ENCODE measurements at regions not wholly inside any gene's neighbourhood (a gene's known extent, or its start where the extent isn't known, plus 50 kb on each side); places are given as distances from the start of the nearest gene placed in this dataset.

DNA sequence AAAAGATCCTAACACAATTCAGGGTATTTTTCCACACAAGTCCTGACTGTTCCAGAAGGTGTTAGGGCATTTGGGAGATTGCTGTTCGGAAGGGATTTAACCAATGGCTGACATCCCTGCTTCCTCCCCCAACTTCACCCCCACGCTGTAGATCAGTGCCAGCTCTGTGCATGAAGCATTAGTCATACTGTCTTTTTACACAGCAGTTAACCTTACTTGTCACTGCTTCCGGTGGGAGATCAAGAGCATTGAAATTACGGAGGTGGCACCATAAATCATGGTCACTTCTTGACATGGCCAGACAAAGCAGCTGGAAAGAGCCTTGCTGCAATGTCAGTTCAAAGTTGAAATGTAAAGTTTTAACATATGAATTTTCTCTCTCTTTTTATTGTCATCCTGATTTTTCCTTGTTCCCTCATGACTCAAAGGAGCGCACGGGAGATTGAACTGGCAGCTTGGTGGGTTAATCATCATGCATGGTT lies 70.2 kb downstream of the HRH4 start:
- DNase-seq, result no peak

DNA sequence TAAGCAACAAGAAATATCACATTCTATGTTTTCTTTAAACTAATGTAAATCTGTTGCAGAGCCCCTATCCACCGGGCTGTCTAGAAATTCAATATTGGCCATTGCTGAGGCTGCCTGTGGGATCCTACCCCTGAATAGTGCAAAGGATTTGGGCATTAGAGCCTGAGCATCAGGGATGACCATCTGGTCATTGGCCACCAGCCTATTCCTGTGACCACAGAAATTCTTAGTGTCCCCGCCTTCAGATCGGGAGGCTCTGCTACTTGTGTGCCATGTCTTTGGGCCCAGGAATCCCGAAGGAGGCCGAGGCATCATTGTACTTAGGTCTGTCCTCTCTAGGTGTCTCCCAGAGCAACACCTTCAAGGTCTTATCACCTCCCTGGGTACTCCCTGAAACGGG lies 73.8 kb downstream of the HRH4 start:
- no peak for DNase-seq

DNA sequence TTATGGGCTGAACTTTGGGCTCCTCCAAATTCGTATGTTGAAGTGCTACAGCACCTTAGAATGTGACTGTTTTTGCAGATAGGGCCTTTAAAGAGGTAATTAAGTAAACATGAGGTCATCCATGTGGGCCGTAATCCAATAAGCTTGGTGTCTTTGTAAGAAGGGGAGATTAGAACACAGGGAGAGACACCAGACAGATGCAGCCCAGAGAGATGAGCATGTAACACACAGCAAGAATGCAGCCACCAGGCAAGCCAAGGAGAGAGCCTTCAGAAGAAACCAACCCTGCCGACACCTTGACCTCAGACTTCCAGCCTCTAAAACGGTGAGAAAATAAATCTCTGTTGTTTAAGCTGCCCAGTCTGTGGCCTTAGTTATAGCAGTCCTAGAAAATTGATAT lies 74.3 kb downstream of the HRH4 start:
- DNase-seq, result no peak

DNA sequence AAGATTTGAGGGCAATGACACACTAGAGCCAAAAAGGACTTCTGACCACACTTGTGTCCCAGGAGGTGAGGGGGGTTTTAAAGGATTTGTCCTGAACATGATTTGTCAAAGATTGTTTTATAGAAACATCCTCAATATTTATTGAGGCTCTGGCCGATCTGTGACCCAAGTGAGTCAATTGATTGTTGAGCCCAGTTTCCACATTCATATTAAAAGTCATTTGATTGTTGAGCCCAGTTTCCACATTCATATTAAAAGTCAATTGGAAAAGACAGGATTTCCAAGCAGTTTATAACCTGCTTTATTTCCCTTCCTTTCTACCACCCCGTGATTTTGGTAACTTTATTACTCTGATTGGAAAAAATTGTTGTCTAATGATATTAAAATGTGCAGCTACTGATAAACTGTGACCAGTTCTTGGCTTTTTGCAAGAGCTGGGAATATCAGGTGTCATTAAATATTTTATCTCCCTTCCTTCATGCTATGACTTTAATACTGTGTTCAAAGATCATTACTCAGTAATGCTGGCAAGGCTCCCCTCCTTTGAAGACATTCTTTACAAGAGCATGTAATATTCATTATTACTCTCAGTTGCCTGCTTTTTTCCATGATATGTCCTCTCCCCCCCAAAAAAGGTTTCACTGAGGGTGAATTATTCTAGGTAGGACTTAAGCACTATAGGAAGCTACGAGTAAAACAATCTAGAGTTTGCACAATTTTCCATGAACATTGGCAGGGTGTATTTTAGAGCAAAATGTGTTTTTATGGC lies 75.3 kb downstream of the HRH4 start:
- no peak for DNase-seq

DNA sequence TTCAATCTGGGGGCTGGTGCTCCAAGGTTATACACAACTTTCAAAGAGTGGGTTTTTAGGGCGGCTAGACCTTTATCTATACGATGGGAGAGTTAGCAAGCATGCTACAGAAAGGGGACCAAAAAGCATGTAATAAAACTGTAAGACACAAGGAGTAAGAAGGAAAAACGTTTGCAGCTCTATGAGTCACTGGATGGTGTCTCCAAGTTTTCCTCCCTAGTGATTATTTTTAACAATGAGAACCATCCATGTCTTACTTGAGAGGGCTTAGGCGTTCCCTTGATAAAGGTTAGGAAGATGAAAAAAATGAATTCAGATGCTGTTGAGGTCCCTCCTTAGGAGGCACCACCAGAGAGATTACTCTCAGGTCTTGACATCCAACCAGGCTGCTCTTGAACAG lies 75.9 kb downstream of the HRH4 start:
- DNase-seq, result no peak

DNA sequence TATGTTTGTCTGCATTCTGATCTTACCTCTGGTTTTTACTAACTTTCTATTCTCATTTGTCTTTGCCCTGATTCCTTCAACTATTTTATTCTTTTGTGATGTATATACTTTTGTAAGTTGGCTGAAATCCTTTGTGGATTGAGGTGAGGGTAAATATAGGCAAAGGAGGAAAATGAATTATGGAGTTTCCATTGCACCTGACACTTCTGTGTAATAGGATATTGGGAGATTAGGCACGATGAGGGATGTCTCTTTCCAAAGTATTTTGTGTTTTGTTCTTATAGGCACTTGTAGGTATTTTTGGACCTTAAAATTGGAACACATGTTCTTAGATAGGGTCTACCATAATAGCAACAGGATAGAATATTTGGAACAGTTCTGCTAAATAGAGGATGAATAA lies 76.4 kb downstream of the HRH4 start:
- no peak for DNase-seq

DNA sequence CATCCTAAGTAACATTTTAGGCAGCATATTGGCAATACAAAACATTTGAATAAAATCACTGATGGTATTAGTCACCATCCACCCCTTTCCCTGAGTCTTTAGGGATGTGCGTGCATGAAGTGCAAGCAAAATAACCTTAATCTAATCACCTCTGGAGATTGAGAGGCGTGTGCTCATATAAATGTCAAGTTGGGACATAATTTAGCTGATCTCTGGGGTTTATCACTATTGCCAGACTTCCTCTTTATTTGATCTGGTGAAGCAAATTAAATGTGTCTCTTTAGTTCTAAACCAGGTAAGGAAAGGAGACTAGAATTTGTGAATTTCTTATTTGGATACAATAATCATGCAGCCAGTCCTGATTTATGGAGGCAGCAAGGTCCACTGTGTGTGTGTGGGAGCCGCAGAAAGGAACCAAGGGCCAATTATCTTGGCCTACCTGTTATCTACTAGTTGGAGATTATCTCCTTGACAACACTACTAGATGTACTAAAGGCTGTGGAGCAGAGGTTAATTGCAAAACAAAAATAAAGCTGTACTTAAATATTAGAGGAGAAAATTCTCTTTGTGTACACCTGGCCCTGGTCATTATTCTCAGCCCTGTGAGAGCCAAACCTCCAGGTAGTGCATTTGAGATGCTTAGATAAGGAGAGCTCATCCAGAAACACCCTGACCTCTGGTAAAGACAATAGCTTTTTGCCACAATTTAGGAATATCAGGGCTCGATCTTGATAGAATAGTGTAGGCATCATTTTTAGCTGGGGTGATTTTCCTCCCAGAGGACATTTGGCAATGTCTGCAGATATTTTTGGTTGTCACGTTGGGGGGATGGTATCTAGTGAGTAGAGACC lies 78.2 kb downstream of the HRH4 start:
- DNase-seq, result no peak

DNA sequence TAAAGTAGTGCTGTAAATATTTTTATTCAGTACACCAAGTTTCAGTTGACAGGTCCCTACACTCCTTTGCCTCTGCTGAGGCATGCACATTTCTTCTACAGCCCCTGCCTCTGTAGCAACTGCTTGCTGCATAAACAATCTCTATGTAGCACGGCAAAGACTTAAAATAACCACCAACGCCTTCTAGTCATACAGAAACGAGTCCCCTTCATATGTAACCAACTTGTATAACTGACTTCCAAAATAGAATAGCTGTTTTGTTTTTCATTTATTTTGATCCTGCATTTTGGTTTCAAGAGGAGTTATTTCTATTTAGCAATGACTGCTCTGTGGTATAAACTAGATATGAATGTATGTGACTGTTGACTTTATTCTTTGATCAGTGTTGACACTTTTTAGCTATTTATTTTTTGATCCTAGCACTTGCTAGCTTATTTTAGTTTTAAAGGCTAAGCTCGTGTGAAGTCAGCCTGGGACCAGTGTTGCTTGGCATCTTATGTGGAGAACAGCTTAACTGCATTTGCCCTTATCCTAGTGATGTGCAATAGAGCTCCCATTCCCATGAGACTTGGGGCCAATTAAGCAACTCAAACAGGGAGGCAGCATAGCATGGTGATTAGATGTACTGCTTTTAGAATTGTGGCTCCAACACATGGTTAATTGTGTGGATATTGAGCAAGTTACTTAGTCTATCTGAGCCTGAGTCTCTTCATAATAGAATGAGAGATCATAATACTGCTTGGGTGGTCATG lies 79.6 kb downstream of the HRH4 start:
- DNase-seq, result no peak

DNA sequence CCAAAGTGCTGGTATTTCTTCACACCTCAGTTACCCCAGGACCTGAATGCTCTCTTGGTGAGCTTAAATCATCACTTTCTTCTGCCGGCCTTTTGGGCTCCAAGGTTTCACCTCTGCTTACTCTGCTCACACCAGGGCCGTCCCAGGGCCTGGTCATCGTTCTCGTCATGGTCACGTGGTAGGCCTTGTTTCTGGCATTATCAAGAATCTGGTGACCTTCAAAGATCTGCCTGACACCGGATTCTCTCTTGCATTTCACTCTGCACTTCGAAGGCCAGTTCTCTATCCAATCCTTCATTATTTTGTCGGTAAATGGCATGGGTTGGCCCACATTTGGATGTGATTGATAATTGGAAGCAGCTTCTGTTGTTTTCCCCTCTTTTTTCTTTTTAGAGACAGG lies 80.5 kb downstream of the HRH4 start:
- DNase-seq, result no peak

DNA sequence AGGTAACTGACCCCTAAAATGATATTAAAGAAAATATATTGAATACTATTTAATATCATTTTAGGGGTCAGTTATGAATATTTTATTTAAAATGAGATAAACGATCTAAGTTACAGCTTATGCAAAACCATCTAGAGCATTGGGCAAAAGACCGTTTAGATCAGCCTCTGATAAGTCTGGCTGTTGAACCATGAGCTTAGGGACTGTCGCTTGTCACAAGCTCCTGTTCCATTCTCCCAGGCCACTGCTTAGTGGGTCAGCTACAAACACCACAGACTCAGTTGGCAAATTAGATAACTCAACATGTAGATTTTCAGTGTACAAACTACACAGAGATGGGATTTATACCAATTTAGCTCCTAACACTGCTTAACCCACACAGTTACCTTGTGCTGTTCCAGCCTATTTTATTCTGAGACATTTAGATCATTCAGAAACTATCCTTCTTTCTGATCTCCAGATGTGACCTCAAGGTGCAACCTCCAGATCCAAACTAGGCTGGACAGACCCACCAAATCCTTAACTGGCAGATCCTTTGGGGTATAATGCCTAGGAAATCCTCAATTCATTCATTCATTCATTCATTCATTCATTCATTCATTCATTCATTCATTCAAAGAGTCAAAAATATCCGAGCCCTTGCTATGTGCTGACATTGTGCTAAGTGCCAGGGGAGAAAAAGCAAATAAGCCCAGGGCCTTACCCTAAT lies 82.8 kb downstream of the HRH4 start:
- no peak for DNase-seq

DNA sequence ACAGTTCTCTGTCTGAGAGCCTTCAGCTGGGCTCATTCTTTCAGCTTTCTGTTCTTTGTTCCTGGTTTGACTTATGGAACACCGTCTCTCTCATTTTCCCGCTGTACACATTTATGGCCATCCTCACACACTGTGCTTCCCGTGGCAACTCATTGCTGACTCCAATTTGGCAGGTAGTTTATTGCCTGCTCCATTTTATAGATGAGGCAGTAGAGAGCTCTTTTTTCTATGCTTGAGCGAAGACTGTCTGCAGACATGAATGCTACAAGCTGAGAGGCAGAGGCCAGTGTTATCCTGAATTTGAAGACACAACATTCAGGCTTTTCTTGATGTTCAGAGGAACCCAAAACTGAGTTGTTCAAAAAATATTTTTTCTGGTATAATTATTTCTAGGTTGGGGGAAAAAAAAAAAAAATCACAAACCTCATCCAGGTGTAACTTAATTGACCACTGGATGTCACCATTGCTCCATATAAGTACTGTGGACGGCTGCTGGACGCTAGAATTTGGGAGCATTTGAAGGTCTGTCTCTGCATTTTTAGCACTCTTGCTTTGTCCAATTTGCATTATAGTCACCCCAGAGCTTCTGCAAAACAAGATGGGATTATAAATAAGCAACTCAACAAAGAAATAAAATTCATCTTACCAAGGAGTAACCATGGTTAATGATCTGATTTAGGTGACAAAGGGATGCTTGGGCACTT lies 83.5 kb downstream of the HRH4 start:
- DNase-seq, result no peak

DNA sequence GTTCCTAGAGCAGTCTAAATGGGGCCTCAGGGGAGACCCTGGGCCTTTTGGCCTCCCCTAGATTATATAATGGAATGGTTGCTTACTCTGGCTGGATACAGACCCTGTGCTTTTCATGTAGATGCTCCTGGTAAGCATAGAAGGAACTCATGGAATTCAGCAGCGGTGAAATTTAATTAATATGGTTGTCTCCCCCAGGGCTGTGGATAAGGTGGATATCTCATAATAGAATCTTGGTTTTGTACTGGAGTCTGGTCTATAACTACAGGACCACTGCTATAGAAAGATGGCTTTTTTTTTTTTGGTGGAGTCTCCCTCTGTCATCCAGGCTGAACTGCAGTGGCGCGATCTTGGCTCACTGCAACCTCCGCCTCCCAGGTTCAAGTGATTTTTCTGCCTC lies 84.5 kb downstream of the HRH4 start:
- DNase-seq, result no peak

DNA sequence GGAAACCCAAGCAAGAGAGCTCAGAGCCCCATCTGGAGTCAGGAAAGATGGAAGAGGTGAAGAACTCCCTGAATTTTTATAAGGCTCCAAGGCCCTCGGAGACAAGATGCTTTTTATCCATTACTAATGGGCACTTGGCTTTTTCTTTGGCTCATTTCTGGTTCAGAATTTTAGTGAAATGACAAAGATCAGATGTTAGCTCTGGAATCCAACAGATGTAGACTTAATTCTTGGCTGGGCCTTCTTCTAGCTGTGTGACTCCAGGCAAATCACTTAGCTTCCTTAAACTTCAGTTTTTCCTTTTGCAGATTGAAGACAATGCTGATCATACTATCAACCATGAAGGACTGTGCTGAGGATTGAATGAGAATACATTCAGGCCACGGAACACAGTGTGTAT lies 85.2 kb downstream of the HRH4 start:
- DNase-seq, result no peak

DNA sequence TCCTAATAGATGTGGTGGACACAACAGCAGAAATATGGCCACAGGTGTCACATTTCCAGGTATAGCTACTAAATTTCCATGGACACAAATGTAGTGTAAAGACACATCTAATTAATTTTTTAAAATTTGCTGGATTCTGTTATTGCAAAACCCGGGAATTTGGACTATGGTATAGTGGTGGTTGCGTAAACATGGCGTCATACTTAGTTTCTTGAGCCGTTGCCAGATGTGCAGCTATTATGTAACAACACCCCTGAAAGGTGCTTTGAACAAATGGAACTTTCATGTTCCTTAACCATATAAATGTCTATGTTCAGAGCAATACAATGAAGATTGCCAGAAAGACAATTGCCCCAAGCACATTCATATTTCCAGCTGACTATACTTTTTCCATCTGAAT lies 85.9 kb downstream of the HRH4 start:
- DNase-seq, result no peak

DNA sequence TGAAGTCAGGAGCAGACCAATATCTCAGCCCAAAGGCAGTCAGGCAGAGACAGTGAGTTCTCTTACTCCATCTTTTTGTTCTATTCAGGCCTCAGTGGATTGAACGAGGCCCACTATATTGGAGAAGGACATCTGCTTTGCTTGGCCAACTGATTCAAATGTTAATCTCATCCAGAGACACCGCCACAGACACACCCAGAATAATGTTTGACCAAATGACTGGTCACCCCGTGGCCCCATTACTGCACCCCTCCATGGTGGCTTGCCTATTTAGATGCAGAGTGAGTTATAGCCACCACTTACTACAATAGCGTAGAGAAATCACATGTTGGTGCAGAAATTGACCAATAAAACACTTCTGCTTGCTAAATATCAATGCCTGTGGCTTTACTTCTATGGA lies 88.1 kb downstream of the HRH4 start:
- DNase-seq, result no peak

DNA sequence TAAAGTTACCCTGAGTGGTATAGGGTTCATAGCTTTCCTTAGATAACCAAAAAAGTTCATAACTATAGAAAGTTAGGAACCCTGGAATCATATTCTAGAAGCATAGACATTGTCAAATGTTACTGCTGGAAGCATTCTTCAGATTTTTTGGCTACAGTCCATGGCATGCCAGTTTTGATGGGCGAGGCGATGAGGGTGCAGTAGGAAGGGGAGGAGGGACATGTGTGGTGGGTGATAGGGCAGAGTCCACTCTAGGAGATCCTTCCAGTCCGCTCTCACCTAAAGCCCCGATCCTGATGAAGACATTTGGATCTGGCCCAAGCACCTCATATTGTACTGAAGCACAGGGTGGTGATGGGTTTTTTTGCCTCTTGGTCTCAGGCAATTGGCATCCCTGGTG lies 91.8 kb downstream of the HRH4 start:
- no peak for DNase-seq

DNA sequence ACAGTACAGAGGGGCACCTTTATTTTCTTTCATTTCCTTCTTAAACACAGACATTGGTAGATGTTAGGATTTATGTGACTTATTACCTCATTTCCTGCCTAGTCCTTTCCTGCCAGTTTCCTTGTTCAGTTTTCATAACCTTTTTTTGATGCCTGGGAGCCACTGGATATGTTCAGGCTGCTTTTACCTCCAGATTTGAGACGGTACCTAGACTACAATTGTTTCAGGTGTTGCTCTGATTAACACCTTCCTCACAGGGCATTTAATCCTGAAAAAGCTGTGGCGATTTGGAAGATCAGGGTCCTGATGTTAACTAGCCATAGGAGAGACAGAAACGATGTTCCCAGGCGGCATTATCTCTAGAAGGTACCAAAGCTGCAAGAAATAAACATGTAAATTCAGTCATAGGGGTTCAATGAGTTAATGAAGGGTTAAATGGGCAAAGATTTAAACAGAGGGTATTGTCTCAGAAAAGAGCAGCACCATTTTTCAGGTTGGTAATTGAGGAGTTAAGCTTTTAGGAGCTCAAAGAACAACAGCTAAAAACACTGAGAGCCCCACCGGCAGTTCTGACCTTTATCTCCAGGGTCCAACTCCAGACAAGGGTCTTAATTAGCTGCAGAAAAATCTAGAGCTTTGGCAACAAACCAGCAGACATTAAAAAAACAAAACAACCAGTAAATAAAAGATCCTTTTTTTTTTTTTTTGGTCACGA lies 93.3 kb downstream of the HRH4 start:
- no peak for DNase-seq

DNA sequence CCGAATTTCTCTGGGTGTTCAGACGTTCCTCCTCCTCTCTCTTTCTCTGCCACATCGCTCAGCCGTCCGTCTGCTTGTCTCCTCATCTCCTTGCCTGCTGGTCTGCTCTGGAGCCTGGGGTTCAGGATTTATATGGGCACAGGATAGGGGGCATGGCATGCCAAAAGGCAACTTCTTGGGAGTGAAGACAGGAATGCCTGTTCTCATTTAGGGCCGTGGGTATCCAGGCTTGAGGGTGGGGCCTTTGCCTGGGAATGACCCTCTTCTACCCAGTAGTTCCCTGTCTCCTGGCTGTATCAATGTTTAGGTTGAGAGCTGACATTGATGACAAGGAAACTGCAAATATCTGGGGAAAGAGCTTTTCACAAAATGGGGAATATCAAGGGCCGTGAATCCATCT lies 98.0 kb downstream of the HRH4 start:
- DNase-seq, result no peak

DNA sequence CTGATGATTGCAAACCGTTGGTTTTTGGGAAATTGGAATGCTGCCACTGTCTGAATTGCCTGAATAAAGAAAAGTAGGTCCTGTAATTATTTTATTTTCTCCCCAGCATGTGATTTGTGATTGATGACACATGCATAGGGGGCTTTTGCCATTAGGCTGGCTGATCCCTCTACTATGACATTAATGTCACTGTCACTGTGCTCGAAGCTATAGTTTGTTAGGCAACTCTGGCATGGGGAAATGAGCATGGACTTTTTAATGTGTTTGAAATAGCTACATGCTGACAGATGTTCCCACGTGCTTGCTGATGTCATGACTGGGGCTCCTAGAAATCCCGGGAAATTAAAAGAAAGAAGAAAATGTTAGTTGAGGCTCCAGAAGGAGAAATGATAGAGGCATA lies 99.1 kb downstream of the HRH4 start:
- no peak for DNase-seq

DNA sequence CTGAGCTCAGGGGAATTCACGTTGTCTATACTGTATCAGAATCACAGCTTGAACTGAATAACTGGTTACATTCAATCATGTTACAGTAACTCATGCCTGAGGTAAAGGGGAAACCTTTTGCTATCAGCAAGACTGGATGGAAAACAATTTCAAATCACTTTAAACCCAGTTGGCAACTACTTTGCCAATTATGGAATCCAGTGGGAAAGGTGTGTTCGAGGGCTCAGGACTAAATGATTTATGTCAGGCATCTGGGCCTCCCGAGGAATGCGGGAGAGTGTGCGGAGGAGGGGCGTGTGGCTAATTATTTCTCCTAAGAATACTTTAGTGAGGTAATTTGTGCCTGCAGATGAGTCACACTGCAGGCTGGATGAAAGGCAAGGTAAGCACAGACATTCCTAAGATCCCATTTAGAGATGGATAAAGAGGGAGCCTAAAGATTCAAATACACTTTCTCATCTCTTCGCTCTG lies 100.1 kb downstream of the HRH4 start:
- DNase-seq, result no peak

DNA sequence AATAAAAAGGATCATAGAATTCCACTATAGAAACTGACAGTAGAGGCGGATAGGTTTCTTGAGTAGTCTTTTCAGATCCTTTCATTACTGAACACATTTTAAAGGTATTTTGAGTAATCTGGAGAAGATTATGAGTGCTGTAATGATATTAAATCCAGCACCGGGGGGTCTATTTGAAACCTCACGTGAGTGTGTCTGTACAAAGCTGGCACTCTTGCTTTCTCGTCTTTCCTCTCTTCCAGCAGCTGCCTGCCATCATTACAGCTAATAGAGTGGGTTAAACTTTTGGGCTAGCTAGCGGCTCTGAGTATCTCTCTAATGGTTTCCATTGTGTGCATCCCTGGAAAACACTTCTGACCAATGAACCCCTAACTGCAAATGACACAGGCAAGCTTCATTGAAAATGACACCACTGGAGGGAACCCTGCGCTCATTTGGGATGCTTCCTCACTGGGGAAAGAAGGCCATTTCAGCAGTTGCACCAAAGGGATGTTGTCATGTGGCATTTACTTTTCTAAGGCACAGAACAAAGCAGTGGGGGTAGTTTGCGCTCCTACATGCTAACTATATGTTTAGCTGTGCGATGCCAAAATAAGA lies 101.0 kb downstream of the HRH4 start:
- no peak for DNase-seq

All from DMS 273 treated with DMSO at 0.1 percent for 48 hours (cell line).